CD14-positive monocyte (primary cell): ENCODE measurements at regions not wholly inside any gene's neighbourhood (a gene's known extent, or its start where the extent isn't known, plus 50 kb on each side); places are given as distances from the start of the nearest gene placed in this dataset.
"Not testable (repeated sequence)": the region's sequence is repeated elsewhere in the genome, so short reads cannot be mapped to it uniquely, and the experiment has no call there.

ENCODE experiments used
- DNase-seq, 3 donors: peaks; one replicate each; pipeline ENCODE4 v3.0.0-alpha.2; 2011 to 2022
- H2AFZ ChIP-seq: 2 replicates; pipeline ENCODE4 v1.6.0; 2012; ENCODE audit warnings: mild to moderate bottlenecking, low read depth, low read length, inconsistent platforms; ENCODE audit not compliant: insufficient read depth, poor library complexity, severe bottlenecking
- H3K27ac ChIP-seq, 2 donors: 1 replicate in 1 of 2; 2 replicates in 1 of 2; pipeline ENCODE4 v1.5.1; 2012 to 2013; ENCODE audit warnings: low read length in 2 of 2, control low read depth in 1 of 2, inconsistent platforms in 1 of 2, low read depth in 1 of 2, mild to moderate bottlenecking in 1 of 2
- H3K27me3 ChIP-seq, 2 donors: one replicate each; pipeline versions ENCODE4 v1.6.0 to v1.6.1; 2011 to 2013; ENCODE audit warnings: low read length in 2 of 2; ENCODE audit not compliant: control insufficient read depth in 2 of 2, insufficient read depth in 2 of 2
- H3K36me3 ChIP-seq, 2 donors: replicated peaks in 1 of 2; 1 replicate in 1 of 2; 2 replicates in 1 of 2; pipeline versions ENCODE4 v1.5.1 to v1.6.1; 2012 to 2013; ENCODE audit warnings: low read length in 2 of 2, control low read depth in 1 of 2, inconsistent platforms in 1 of 2, mild to moderate bottlenecking in 1 of 2; ENCODE audit not compliant: insufficient read depth in 2 of 2, control insufficient read depth in 1 of 2
- H3K4me1 ChIP-seq, 2 donors: 1 replicate in 1 of 2; 2 replicates in 1 of 2; pipeline versions ENCODE4 v1.5.1 to v1.6.1; 2012 to 2013; ENCODE audit warnings: low read length in 2 of 2, control low read depth in 1 of 2, inconsistent platforms in 1 of 2, mild to moderate bottlenecking in 1 of 2, moderate library complexity in 1 of 2; ENCODE audit not compliant: insufficient read depth in 2 of 2, control insufficient read depth in 1 of 2
- H3K4me2 ChIP-seq: replicated peaks from 2 replicates; pipeline ENCODE3; 2012; ENCODE audit warnings: low read length, moderate library complexity, mild to moderate bottlenecking; ENCODE audit not compliant: poor library complexity, severe bottlenecking; ENCODE audit errors: extremely low read depth
- H3K4me3 ChIP-seq, 3 experiments: fragments of 200-600 bp in 1 of 3; sonication (generic) in 1 of 3; replicated peaks in 1 of 3; 1 replicate in 2 of 3; 2 replicates in 1 of 3; pipeline ENCODE4 v1.5.1; 2011 to 2013; ENCODE audit warnings: low read length in 3 of 3, mild to moderate bottlenecking in 3 of 3, control low read depth in 2 of 3, low read depth in 2 of 3, inconsistent platforms in 1 of 3, moderate library complexity in 1 of 3
- H3K79me2 ChIP-seq: 2 replicates; pipeline ENCODE4 v1.6.0; 2012; ENCODE audit warnings: mild to moderate bottlenecking, control low read depth, inconsistent platforms, low read length, moderate library complexity; ENCODE audit not compliant: insufficient read depth
- H3K9ac ChIP-seq: 2 replicates; pipeline ENCODE4 v1.6.0; 2017; ENCODE audit warnings: low read length, mild to moderate bottlenecking; ENCODE audit not compliant: insufficient read depth, poor library complexity, severe bottlenecking
- H3K9me3 ChIP-seq, 2 donors: replicated peaks in 1 of 2; 1 replicate in 1 of 2; 2 replicates in 1 of 2; pipeline versions ENCODE4 v1.5.1 to v1.6.1; 2012 to 2013; ENCODE audit warnings: low read length in 2 of 2, control low read depth in 1 of 2; ENCODE audit not compliant: control insufficient read depth in 1 of 2, insufficient read depth in 1 of 2
- H4K20me1 ChIP-seq: 2 replicates; pipeline ENCODE4 v1.6.0; 2012; ENCODE audit warnings: mild to moderate bottlenecking, low read length, control low read depth, moderate library complexity; ENCODE audit not compliant: insufficient read depth
- H3K27ac Mint-ChIP-seq, 7 donors: one replicate each; pipeline ENCODE4 v1.8.0; 2020; ENCODE audit warnings: mild to moderate bottlenecking in 7 of 7, mixed read lengths in 7 of 7, moderate library complexity in 6 of 7, inconsistent platforms in 2 of 7
- H3K27me3 Mint-ChIP-seq, 3 donors: one replicate each; pipeline ENCODE4 v1.8.0; 2021 to 2022; ENCODE audit warnings: low read depth in 3 of 3, mild to moderate bottlenecking in 3 of 3, mixed read lengths in 3 of 3, moderate library complexity in 3 of 3, inconsistent platforms in 1 of 3
- H3K36me3 Mint-ChIP-seq, 2 donors: one replicate each; pipeline ENCODE4 v1.8.0; 2020; ENCODE audit warnings: mixed read lengths in 2 of 2, inconsistent platforms in 1 of 2, mild to moderate bottlenecking in 1 of 2
- H3K4me1 Mint-ChIP-seq: one replicate; pipeline ENCODE4 v1.8.0; 2020; ENCODE audit warnings: mild to moderate bottlenecking, mixed read lengths
- H3K4me3 Mint-ChIP-seq, 2 donors: one replicate each; pipeline ENCODE4 v1.8.0; 2020; ENCODE audit warnings: mild to moderate bottlenecking in 2 of 2, mixed read lengths in 2 of 2, moderate library complexity in 1 of 2
- H3K9me3 Mint-ChIP-seq, 7 donors: one replicate each; pipeline ENCODE4 v1.8.0; 2020 to 2022; ENCODE audit warnings: mixed read lengths in 7 of 7, mild to moderate bottlenecking in 6 of 7, moderate library complexity in 6 of 7, inconsistent platforms in 2 of 7
- CTCF ChIP-seq: fragments of 200-600 bp; IDR thresholded peaks from one replicate; pipeline ENCODE4 v1.8.0; 2022; ENCODE audit warnings: antibody characterized with exemption, mild to moderate bottlenecking
- WGBS: methylation state at CpG from one replicate; pipeline ENCODE4 v1.1.5; 2013; ENCODE audit warnings: missing lambda C conversion rate; ENCODE audit not compliant: insufficient coverage; 5-methylcytosine and 5-hydroxymethylcytosine counted together
- intact Hi-C, 2 donors: fragments of 100-400 bp; cut with micrococcal nuclease; formaldehyde crosslinking; loops; one replicate each; pipeline versions ENCODE4 v1.15.0 to v1.15.1; 2023

GRCh38 chr7:121714559-121715303 is 158.2 kb upstream of the PTPRZ1 start:
- H3K79me2 ChIP-seq, result no peaks in the 10 kb centered on the region
- H3K4me1 Mint-ChIP-seq, result no peaks in the 10 kb centered on the region

DNA sequence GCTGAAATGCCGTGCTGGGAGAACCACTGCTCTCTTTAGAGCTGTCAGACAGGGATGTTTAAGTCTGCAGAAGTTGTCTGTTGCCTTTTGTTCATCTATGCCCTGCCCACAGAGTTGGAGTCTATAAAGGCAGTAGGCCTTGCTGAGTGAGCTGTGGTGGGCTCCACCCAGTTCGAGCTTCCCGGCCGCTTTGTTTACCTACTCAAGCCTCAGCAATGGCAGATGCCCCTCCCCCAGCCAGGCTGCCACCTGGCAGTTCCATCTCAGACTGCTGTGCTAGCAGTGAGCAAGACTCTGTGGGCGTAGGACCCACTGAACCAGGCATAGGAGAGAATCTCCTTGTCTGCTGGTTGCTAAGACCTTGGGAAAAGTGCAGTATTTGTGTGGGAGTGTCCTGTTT is 160.0 kb upstream of the PTPRZ1 start:
- intact Hi-C loops, H3K36me3 ChIP-seq, H3K4me1 ChIP-seq, H4K20me1 ChIP-seq, H3K79me2 ChIP-seq, H3K36me3 Mint-ChIP-seq, H3K4me3 ChIP-seq, DNase-seq, H3K27ac ChIP-seq, H3K4me1 Mint-ChIP-seq, H3K9ac ChIP-seq, H3K27me3 ChIP-seq, H3K27ac Mint-ChIP-seq, H2AFZ ChIP-seq, H3K4me2 ChIP-seq, H3K27me3 Mint-ChIP-seq, H3K4me3 Mint-ChIP-seq: not testable (repeated sequence)
- H3K9me3 ChIP-seq, result peaks cover 9 to 11% of the 10 kb centered on the region in 2 donors
- 60% methylated on average over 3 of the region's 5 CpGs for WGBS
- H3K9me3 Mint-ChIP-seq, result peaks cover 0 to 13% (median 2%) of the 10 kb centered on the region in 7 donors

More at GRCh38 chr7:121714559-121715303, 158.2 kb upstream of the PTPRZ1 start:
- Histone ChIP-seq H3K27me3 (no peaks in the 10 kb centered on the region), H3K4me3 (no peak overlapping the region), H3K9ac (no peak overlapping the region), H4K20me1 (no peaks in the 10 kb centered on the region), H2AFZ (no peak overlapping the region), H3K4me1 (no peaks in the 10 kb centered on the region), H3K36me3 (no peaks in the 10 kb centered on the region), H3K27ac (no peak overlapping the region), H3K4me2 (no peak overlapping the region), H3K9me3 (peaks cover 9 to 11% of the 10 kb centered on the region in 2 donors)
- TF ChIP-seq CTCF, result no peak
- Mint-ChIP-seq H3K27ac (no peak overlapping the region), H3K4me3 (no peak overlapping the region), H3K9me3 (peaks cover 0 to 13% (median 2%) of the 10 kb centered on the region in 7 donors), H3K27me3 (no peaks in the 10 kb centered on the region), H3K36me3 (no peaks in the 10 kb centered on the region)
- intact Hi-C loops, result no loop called here
- no peak for DNase-seq
- 21% methylated on average over 2 of the region's 3 CpGs for whole genome bisulfite sequencing
